ENCODE measurements at regions not wholly inside any gene's neighbourhood (a gene's known extent, or its start where the extent isn't known, plus 50 kb on each side); places are given as distances from the start of the nearest gene placed in this dataset.
A peak's percentile ranks its signal among the peaks of the same experiment; 100 is the strongest.
"Not testable (repeated sequence)": the region's sequence is repeated elsewhere in the genome, so short reads cannot be mapped to it uniquely, and the experiment has no call there.

DNA sequence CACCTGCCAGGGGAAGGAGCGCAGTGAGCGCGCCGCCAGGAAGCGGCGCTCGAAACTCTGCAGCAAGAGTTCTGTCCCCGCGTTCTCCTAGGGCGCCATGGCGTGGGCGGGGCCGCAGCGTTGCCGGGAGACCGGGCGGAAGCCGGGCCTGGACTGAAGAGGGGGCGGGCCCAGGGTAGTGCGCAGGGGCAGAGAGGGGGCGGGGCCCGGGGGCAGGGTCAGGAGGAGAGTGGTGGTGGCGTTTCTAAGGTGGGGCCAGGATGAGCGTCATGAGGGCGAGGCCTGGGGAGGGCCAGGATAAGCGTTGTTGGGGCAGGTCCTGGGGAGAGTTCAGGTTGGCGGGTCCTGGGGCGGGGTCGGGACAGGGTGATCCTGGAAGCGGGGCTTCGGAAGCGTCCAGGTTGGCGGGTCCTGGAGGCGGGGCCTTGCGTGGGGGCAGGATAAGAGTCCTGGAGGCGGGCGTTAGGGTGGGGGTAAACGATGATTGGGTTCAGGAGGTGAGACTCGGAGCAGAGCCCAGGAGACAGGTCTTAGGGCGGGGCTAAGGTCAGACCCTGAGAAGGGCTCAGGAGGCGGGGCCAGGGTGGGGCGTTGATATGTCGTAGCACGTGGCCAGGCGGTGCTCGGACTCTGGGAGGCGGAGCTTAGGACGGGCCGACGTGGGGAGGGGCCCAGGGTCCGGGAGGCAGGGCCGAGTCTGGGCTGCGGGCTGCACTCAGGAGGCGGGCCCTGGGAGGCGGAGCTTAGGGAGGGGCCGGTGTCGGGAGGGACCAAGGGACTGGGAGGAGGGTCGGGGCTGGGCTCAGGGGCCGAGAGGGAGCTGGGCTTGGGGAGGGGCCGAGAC, 189.4 kb downstream of the ADRA2C start:
- DNase-seq (ENCODE audit: low read depth, low spot score), result peak; percentile 97

GRCh38 chr4:3956165-3956867, 190.1 kb downstream of the ADRA2C start:
- DNase-seq (ENCODE audit: low read depth, low spot score), result not testable (repeated sequence)

DNA sequence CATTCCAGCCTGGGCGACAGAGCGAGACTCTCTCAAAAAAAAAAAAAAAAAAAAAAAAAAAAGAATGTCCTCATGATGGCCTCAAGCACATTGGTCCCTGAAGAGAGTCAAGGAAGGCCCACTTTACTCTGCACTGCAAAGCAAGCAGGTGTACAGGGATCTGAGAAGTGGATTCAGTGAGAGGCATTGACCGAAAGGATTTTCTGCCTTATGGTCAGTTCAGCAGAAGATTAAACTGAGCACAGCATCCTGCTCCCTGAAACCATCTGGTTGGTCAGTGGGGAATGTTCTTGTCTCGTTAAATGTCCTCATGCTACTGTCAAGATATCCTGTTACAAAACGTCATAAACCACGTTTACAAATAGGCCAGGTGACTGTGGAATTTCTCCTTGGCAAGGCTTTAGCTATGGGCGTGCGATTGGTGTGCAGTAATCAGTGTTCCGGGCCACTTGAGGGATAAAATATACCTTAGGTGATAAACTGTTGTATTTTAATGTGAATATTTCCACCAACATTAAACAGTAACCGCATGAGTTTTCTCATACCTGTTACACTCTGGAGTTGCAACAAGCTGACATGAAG, 195.0 kb downstream of the ADRA2C start:
- DNase-seq (ENCODE audit: low read depth, low spot score), result not testable (repeated sequence)

GRCh38 chr4:3964572-3965278, 198.5 kb downstream of the ADRA2C start:
- not testable (repeated sequence) for DNase-seq (ENCODE audit: low read depth, low spot score)

- not testable (repeated sequence) for DNase-seq (ENCODE audit: low read depth, low spot score)
Measured at GRCh38 chr4:3967204-3967603, 201.0 kb downstream of the ADRA2C start.

DNA sequence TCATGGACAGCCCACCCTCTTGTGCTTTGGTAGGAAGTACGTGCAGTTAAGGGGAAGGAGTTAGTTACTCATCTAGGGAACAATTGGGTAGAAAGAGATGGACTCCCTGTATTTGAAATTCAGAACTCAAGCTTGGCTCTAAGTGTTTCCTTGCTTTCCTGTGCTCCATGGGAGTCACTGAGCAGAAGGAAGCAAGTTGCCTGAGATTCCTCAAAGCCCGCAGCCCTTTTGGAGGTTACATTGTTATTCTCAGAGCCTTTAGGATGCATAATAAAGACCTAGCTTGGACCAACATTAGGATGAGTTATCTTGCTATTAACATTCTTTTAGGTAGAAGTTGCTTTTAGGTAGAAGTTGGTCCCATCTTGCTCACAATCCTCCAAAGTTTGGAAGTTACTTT, 206.4 kb downstream of the ADRA2C start:
- DNase-seq (ENCODE audit: low read depth, low spot score), result not testable (repeated sequence)

- not testable (repeated sequence) for DNase-seq (ENCODE audit: low read depth, low spot score)
Measured at GRCh38 chr4:3973581-3974200, 207.5 kb downstream of the ADRA2C start.

GRCh38 chr4:3983518-3984125, 217.4 kb downstream of the ADRA2C start:
- not testable (repeated sequence) for DNase-seq (ENCODE audit: low read depth, low spot score)

GRCh38 chr4:3984796-3985195, 218.6 kb downstream of the ADRA2C start:
- not testable (repeated sequence) for DNase-seq (ENCODE audit: low read depth, low spot score)

- not testable (repeated sequence) for DNase-seq (ENCODE audit: low read depth, low spot score)
Measured at GRCh38 chr4:3986412-3986811, 220.2 kb downstream of the ADRA2C start.

DNA sequence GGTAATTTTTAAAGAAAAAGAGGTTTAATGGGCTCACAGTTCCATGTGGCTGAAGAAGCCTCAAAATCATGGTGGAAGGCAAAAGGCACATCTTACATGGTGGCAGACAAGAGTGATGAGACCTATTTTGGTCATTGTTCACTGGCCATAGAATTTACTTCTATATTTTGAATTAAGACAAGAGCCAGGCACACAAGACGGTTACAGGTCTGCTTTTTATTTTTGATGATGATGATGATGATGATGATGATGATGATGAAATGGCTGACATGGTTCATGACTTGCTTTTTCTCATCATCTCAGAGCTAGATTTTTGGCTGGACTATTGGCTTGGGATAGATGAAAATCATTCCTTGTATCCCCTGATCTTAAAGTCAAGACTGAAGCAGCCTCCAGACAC, 229.3 kb downstream of the OTOP1 start:
- not testable (repeated sequence) for DNase-seq (ENCODE audit: low read depth, low spot score)

DNA sequence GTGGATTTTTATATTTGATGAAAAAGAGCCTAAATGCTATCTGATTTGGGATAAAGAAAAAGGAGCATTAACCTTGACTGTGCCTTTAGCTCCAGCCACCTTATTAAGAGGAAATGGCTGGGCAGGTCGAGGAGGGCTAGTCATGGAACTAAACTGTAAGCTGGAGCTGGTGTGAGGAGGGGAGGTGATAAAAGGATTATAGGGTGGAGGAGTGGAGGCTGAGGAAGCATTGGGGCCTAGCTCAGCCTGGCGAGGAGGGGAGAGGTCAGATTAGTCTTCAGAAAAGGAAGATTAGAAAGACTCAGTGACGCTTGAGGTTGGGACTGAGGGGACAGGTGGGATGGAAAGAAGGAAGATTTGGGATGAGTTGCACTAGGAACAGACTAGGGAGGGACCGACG, 222.7 kb downstream of the OTOP1 start:
- DNase-seq (ENCODE audit: low read depth, low spot score), result not testable (repeated sequence)

DNA sequence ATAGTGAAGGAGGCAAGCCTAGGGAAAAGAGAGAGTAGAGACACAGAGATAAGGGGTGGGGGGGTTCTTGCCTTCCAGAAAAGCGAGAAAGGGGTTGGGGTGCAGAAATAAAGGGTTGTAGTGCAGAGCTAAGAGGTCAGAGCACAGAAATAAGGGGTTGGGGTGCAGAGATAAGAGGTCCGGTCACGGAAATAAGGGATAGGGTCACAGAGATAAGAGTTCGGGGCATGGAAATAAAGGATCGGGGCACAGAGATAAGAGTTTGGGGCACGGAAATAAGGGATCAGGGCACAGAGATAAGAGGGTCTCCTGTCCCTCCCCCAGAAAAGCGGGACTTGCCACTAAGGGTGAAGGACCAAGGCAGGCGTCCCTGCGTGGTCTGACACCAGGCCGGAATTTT, 222.0 kb downstream of the OTOP1 start:
- not testable (repeated sequence) for DNase-seq (ENCODE audit: low read depth, low spot score)

- DNase-seq (ENCODE audit: low read depth, low spot score), result not testable (repeated sequence)
Measured at GRCh38 chr4:4006356-4006755, 220.4 kb downstream of the OTOP1 start.

GRCh38 chr4:4019071-4019470, 207.7 kb downstream of the OTOP1 start:
- DNase-seq (ENCODE audit: low read depth, low spot score), result not testable (repeated sequence)

GRCh38 chr4:4021161-4021560, 205.6 kb downstream of the OTOP1 start:
- DNase-seq (ENCODE audit: low read depth, low spot score), result not testable (repeated sequence)

GRCh38 chr4:4026708-4027107, 200.0 kb downstream of the OTOP1 start:
- not testable (repeated sequence) for DNase-seq (ENCODE audit: low read depth, low spot score)

- not testable (repeated sequence) for DNase-seq (ENCODE audit: low read depth, low spot score)
Measured at GRCh38 chr4:4028752-4029151, 198.0 kb downstream of the OTOP1 start.

GRCh38 chr4:4030509-4030908, 196.2 kb downstream of the OTOP1 start:
- not testable (repeated sequence) for DNase-seq (ENCODE audit: low read depth, low spot score)

GRCh38 chr4:4031446-4032135, 195.1 kb downstream of the OTOP1 start:
- DNase-seq (ENCODE audit: low read depth, low spot score), result not testable (repeated sequence)

All from brain pericyte (primary cell).